HepG2 (cell line): ENCODE measurements at regions not wholly inside any gene's neighbourhood (a gene's known extent, or its start where the extent isn't known, plus 50 kb on each side); places are given as distances from the start of the nearest gene placed in this dataset.

ENCODE experiments used
- BORCS8-MEF2B ChIP-seq: sonication (generic); formaldehyde crosslinking; IDR thresholded peaks from 2 replicates; pipeline ENCODE4 v1.8.0; 2022; ENCODE audit warnings: mild to moderate bottlenecking, missing genetic modification reagents
- HNF4G ChIP-seq, 2 experiments: sonication (generic) in 1 of 2; formaldehyde crosslinking in 1 of 2; IDR thresholded peaks; 2 replicates each; pipeline versions ENCODE4 v1.4.0 to v1.6.1; 2011 to 2020; ENCODE audit warnings: borderline replicate concordance in 2 of 2, low read depth in 2 of 2, mild to moderate bottlenecking in 2 of 2, low read length in 1 of 2, missing genetic modification reagents in 1 of 2, moderate library complexity in 1 of 2
- KLF6 ChIP-seq: IDR thresholded peaks from 2 replicates; pipeline ENCODE4 v1.8.0; 2016; ENCODE audit warnings: missing biosample characterization, missing genetic modification reagents
- MATR3 ChIP-seq: sonication (generic); formaldehyde crosslinking; IDR thresholded peaks from 2 replicates; pipeline ENCODE4 v1.4.0; 2020; ENCODE audit warnings: missing genetic modification reagents
- MAZ ChIP-seq, 2 experiments: sonication (generic) in 1 of 2; formaldehyde crosslinking in 1 of 2; IDR thresholded peaks; 2 replicates each; pipeline versions ENCODE4 v1.5.0 to v1.6.1; 2012 to 2020; ENCODE audit warnings: low read depth in 2 of 2, mild to moderate bottlenecking in 2 of 2, borderline replicate concordance in 1 of 2, improper control_type of control experiment in 1 of 2, low read length in 1 of 2, missing genetic modification reagents in 1 of 2, moderate library complexity in 1 of 2
- MED1 ChIP-seq: sonication (generic); formaldehyde crosslinking; IDR thresholded peaks from 2 replicates; pipeline ENCODE4 v1.4.0; 2020; ENCODE audit warnings: missing genetic modification reagents
- NRL ChIP-seq: sonication (generic); formaldehyde crosslinking; IDR thresholded peaks from 2 replicates; pipeline ENCODE4 v1.5.0; 2020; ENCODE audit warnings: missing genetic modification reagents, mild to moderate bottlenecking, moderate library complexity, borderline replicate concordance
- ZNF230 ChIP-seq: sonication (generic); formaldehyde crosslinking; IDR thresholded peaks from 2 replicates; pipeline ENCODE4 v1.4.0; 2020; ENCODE audit warnings: mild to moderate bottlenecking, missing genetic modification reagents
- ZNF24 ChIP-seq: fragments of 450-650 bp; IDR thresholded peaks from 2 replicates; pipeline ENCODE4 v1.6.1; 2017; ENCODE audit warnings: antibody characterized with exemption, mild to moderate bottlenecking
- ZNF296 ChIP-seq: sonication (generic); formaldehyde crosslinking; conservative IDR thresholded peaks from 2 replicates; pipeline ENCODE4 v1.5.0; 2020; ENCODE audit warnings: mild to moderate bottlenecking, missing genetic modification reagents
- ZNF451 ChIP-seq: sonication (generic); formaldehyde crosslinking; IDR thresholded peaks from 2 replicates; pipeline ENCODE4 v1.5.0; 2020; ENCODE audit warnings: mild to moderate bottlenecking, missing genetic modification reagents
- ZNF557 ChIP-seq: sonication (generic); formaldehyde crosslinking; IDR thresholded peaks from 2 replicates; pipeline ENCODE4 v1.4.0; 2020; ENCODE audit warnings: missing genetic modification reagents
- ZNF777 ChIP-seq: sonication (generic); formaldehyde crosslinking; IDR thresholded peaks from 2 replicates; pipeline ENCODE4 v1.4.0; 2020; ENCODE audit warnings: missing genetic modification reagents
- TF ChIP-seq, protein P1 (sequence below): sonication (generic); formaldehyde crosslinking; IDR thresholded peaks from 2 replicates; pipeline ENCODE4 v1.5.0; 2020; ENCODE audit warnings: missing genetic modification reagents
- TF ChIP-seq, protein P2 (sequence below): sonication (generic); formaldehyde crosslinking; IDR thresholded peaks from 2 replicates; pipeline ENCODE4 v1.5.0; 2020; ENCODE audit warnings: mild to moderate bottlenecking, missing genetic modification reagents, borderline replicate concordance
- TF ChIP-seq, protein P3 (sequence below): sonication (generic); formaldehyde crosslinking; IDR thresholded peaks from 2 replicates; pipeline ENCODE4 v1.5.1; 2020; ENCODE audit warnings: missing genetic modification reagents, mild to moderate bottlenecking, borderline replicate concordance
- TF ChIP-seq, protein P4 (sequence below): fragments of 450-650 bp; IDR thresholded peaks from 2 replicates; pipeline ENCODE4 v1.6.1; 2017; ENCODE audit warnings: mild to moderate bottlenecking
- TF ChIP-seq, protein P5 (sequence below): sonication (generic); formaldehyde crosslinking; conservative IDR thresholded peaks from 2 replicates; pipeline ENCODE4 v1.4.0; 2020; ENCODE audit warnings: missing genetic modification reagents

DNA sequence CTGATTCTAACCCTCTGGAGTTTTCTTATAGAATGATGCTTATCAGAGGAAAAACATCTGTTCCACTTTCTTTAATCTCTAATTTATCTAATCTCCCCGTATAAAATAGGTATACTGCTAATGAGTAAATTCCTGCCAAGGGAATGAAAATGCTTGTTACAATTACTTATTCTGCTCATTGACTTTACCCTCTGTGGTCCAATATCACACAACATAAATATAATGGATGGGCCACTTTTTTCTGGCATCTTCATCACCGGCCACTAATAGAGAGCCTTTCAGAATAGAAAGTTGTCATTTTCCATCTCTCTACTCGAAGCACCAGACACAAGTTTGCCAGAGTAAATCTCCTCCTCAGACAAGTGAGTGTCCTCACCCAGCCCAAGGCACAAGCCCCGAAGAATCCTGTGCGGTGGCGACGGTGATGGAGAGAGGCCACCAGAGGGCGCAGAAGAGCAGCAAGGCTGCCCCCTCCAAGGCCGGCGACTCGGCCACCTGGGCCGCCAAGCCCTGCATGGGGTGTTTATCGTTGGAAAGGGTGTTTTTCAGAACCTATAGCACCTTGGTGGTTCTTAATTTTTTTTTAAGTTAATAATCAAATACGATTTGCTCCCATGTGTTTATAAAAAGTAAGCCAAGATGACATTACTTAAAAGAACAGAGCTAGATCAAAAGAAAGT, 212.9 kb upstream of the ARID1B start (continued):
- TF ChIP-seq, protein P1, sequence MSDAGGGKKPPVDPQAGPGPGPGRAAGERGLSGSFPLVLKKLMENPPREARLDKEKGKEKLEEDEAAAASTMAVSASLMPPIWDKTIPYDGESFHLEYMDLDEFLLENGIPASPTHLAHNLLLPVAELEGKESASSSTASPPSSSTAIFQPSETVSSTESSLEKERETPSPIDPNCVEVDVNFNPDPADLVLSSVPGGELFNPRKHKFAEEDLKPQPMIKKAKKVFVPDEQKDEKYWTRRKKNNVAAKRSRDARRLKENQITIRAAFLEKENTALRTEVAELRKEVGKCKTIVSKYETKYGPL: no peak
- TF ChIP-seq NRL (CRISPR knock-in tag): 0 out of 2 replicates have a peak, but pooled peaks have one; percentile 14
- TF ChIP-seq, protein P2, sequence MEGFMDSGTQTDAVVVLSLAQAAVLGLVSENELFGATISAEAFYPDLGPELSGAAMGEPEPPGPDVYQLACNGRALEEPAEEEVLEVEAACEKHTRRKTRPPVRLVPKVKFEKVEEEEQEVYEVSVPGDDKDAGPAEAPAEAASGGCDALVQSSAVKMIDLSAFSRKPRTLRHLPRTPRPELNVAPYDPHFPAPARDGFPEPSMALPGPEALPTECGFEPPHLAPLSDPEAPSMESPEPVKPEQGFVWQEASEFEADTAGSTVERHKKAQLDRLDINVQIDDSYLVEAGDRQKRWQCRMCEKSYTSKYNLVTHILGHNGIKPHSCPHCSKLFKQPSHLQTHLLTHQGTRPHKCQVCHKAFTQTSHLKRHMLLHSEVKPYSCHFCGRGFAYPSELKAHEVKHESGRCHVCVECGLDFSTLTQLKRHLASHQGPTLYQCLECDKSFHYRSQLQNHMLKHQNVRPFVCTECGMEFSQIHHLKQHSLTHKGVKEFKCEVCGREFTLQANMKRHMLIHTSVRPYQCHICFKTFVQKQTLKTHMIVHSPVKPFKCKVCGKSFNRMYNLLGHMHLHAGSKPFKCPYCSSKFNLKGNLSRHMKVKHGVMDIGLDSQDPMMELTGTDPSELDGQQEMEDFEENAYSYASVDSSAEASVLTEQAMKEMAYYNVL (CRISPR knock-in tag): no peak
- TF ChIP-seq ZNF230: no peak
- no peak for TF ChIP-seq HNF4G (IDR thresholded peaks at IDR 0.05; ENCODE audit: borderline replicate concordance, low read depth, low read length)
- TF ChIP-seq HNF4G (CRISPR knock-in tag; IDR thresholded peaks at IDR 0.05; ENCODE audit: borderline replicate concordance, low read depth): no peak
- TF ChIP-seq MAZ (IDR thresholded peaks at IDR 0.05; ENCODE audit: borderline replicate concordance, low read depth, low read length): no peak
- TF ChIP-seq MAZ (CRISPR knock-in tag; IDR thresholded peaks at IDR 0.05; ENCODE audit: low read depth): 0 out of 2 replicates have a peak, but pooled peaks have one; percentile 28
- TF ChIP-seq, protein P3, sequence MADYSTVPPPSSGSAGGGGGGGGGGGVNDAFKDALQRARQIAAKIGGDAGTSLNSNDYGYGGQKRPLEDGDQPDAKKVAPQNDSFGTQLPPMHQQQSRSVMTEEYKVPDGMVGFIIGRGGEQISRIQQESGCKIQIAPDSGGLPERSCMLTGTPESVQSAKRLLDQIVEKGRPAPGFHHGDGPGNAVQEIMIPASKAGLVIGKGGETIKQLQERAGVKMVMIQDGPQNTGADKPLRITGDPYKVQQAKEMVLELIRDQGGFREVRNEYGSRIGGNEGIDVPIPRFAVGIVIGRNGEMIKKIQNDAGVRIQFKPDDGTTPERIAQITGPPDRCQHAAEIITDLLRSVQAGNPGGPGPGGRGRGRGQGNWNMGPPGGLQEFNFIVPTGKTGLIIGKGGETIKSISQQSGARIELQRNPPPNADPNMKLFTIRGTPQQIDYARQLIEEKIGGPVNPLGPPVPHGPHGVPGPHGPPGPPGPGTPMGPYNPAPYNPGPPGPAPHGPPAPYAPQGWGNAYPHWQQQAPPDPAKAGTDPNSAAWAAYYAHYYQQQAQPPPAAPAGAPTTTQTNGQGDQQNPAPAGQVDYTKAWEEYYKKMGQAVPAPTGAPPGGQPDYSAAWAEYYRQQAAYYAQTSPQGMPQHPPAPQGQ (CRISPR knock-in tag): no peak
- 0 out of 2 replicates have a peak, but pooled peaks have one; percentile 25 for TF ChIP-seq MED1 (CRISPR knock-in tag)
- TF ChIP-seq, protein P4, sequence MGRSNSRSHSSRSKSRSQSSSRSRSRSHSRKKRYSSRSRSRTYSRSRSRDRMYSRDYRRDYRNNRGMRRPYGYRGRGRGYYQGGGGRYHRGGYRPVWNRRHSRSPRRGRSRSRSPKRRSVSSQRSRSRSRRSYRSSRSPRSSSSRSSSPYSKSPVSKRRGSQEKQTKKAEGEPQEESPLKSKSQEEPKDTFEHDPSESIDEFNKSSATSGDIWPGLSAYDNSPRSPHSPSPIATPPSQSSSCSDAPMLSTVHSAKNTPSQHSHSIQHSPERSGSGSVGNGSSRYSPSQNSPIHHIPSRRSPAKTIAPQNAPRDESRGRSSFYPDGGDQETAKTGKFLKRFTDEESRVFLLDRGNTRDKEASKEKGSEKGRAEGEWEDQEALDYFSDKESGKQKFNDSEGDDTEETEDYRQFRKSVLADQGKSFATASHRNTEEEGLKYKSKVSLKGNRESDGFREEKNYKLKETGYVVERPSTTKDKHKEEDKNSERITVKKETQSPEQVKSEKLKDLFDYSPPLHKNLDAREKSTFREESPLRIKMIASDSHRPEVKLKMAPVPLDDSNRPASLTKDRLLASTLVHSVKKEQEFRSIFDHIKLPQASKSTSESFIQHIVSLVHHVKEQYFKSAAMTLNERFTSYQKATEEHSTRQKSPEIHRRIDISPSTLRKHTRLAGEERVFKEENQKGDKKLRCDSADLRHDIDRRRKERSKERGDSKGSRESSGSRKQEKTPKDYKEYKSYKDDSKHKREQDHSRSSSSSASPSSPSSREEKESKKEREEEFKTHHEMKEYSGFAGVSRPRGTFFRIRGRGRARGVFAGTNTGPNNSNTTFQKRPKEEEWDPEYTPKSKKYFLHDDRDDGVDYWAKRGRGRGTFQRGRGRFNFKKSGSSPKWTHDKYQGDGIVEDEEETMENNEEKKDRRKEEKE: no peak
- no peak for TF ChIP-seq ZNF296 (CRISPR knock-in tag)
- no peak for TF ChIP-seq MATR3
- peak; percentile 46; the same call in 1 of the 2 replicates for TF ChIP-seq BORCS8-MEF2B (CRISPR knock-in tag)
- TF ChIP-seq, protein P5, sequence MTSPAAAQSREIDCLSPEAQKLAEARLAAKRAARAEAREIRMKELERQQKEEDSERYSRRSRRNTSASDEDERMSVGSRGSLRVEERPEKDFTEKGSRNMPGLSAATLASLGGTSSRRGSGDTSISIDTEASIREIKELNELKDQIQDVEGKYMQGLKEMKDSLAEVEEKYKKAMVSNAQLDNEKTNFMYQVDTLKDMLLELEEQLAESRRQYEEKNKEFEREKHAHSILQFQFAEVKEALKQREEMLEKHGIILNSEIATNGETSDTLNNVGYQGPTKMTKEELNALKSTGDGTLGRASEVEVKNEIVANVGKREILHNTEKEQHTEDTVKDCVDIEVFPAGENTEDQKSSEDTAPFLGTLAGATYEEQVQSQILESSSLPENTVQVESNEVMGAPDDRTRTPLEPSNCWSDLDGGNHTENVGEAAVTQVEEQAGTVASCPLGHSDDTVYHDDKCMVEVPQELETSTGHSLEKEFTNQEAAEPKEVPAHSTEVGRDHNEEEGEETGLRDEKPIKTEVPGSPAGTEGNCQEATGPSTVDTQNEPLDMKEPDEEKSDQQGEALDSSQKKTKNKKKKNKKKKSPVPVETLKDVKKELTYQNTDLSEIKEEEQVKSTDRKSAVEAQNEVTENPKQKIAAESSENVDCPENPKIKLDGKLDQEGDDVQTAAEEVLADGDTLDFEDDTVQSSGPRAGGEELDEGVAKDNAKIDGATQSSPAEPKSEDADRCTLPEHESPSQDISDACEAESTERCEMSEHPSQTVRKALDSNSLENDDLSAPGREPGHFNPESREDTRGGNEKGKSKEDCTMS (CRISPR knock-in tag): no peak
- TF ChIP-seq ZNF24: no peak
- no peak for TF ChIP-seq ZNF777 (CRISPR knock-in tag)
- no peak for TF ChIP-seq ZNF451 (CRISPR knock-in tag)
- TF ChIP-seq ZNF557 (CRISPR knock-in tag): no peak
- 0 out of 2 replicates have a peak, but pooled peaks have one; percentile 30 for TF ChIP-seq KLF6 (CRISPR knock-in tag)
